AG04450 (cell line): ENCODE measurements at regions not wholly inside any gene's neighbourhood (a gene's known extent, or its start where the extent isn't known, plus 50 kb on each side); places are given as distances from the start of the nearest gene placed in this dataset.

Experiments
- CTCF ChIA-PET: fragments of 300-600, 350-600 bp; formaldehyde crosslinking; extraction: SDS; loops from one replicate; lab custom pipeline; 2022; ENCODE audit warnings: antibody characterized with exemption, inconsistent platforms; lab: Charles Lee
- POLR2A ChIA-PET: fragments of 350-600 bp; formaldehyde crosslinking; extraction: SDS; loops from one replicate; lab custom pipeline; 2021; ENCODE audit warnings: antibody characterized with exemption, inconsistent platforms; lab: Yijun Ruan, JAX
- DNase-seq: peaks from one replicate; pipeline ENCODE4 v3.0.0-alpha.2; 2011; ENCODE audit warnings: low read depth, low spot score
- H3K27ac ChIP-seq: one replicate; pipeline ENCODE4 v1.5.1; 2012; ENCODE audit warnings: low read depth, low read length, control low read depth
- H3K27me3 ChIP-seq: one replicate; pipeline ENCODE4 v1.6.0; 2012; ENCODE audit warnings: low read length; ENCODE audit not compliant: control insufficient read depth, insufficient read depth
- H3K4me3 ChIP-seq: 2 replicates; pipeline ENCODE4 v1.5.1; 2011; ENCODE audit warnings: mild to moderate bottlenecking, low read depth, low read length, control low read depth
- H3K9me3 ChIP-seq: 2 replicates; pipeline ENCODE4 v1.5.1; 2012; ENCODE audit warnings: low read length; ENCODE audit not compliant: control insufficient read depth, insufficient read depth
- CTCF ChIP-seq: IDR thresholded peaks from 2 replicates; pipeline ENCODE4 v1.5.1; 2011; ENCODE audit warnings: low read depth, low read length, control low read depth, inconsistent platforms

- CTCF ChIA-PET, result no interaction called here
- 0 out of 2 replicates have a peak, but pooled peaks cover 3% of the 10 kb centered on the region for H3K9me3 ChIP-seq
- POLR2A ChIA-PET, result no interaction called here
- H3K4me3 ChIP-seq, result no peak overlapping the region
- H3K27ac ChIP-seq, result no peak overlapping the region
- no peak for DNase-seq
- no peaks in the 10 kb centered on the region for H3K27me3 ChIP-seq
- no peak for TF ChIP-seq CTCF
Observed at GRCh38 chr6:19470333-19470732, 366.8 kb upstream of the ID4 start.

GRCh38 chr6:19472153-19472552, 365.0 kb upstream of the ID4 start:
- ChIA-PET POLR2A (no interaction called here), CTCF (interaction anchor here (1.0 kb wide), 1 partner anchor 379 kb away, joined by 3 read pairs; no protein-coding TSS in a partner anchor)
- Histone ChIP-seq H3K9me3 (peaks cover 3% of the 10 kb centered on the region; the same call in 1 of the 2 replicates), H3K27ac (peak overlapping the region; percentile 32), H3K27me3 (no peaks in the 10 kb centered on the region), H3K4me3 (no peak overlapping the region)
- DNase-seq, result peak; percentile 75
- TF ChIP-seq CTCF, result no peak

GRCh38 chr6:19472850-19473249, 364.3 kb upstream of the ID4 start:
- peak; percentile 16; the same call in 1 of the 2 replicates for TF ChIP-seq CTCF
- Histone ChIP-seq H3K9me3 (peaks cover 3% of the 10 kb centered on the region; the same call in 1 of the 2 replicates), H3K27ac (no peak overlapping the region), H3K27me3 (no peaks in the 10 kb centered on the region), H3K4me3 (no peak overlapping the region)
- POLR2A ChIA-PET, result no interaction called here
- DNase-seq, result no peak
- CTCF ChIA-PET, result no interaction called here

- ChIA-PET POLR2A (no interaction called here), CTCF (no interaction called here)
- Histone ChIP-seq H3K27me3 (no peaks in the 10 kb centered on the region), H3K9me3 (peaks cover 3% of the 10 kb centered on the region; the same call in 1 of the 2 replicates), H3K27ac (no peak overlapping the region), H3K4me3 (no peak overlapping the region)
- no peak for TF ChIP-seq CTCF
- no peak for DNase-seq
Observed at GRCh38 chr6:19477563-19477962, 359.6 kb upstream of the ID4 start.

GRCh38 chr6:19478273-19478672, 358.9 kb upstream of the ID4 start:
- CTCF ChIA-PET, result no interaction called here
- no peak overlapping the region for H3K27ac ChIP-seq

More at GRCh38 chr6:19478273-19478672, 358.9 kb upstream of the ID4 start:
- Histone ChIP-seq H3K27me3 (no peaks in the 10 kb centered on the region), H3K9me3 (peaks cover 3% of the 10 kb centered on the region; the same call in 1 of the 2 replicates), H3K4me3 (no peak overlapping the region)
- POLR2A ChIA-PET, result no interaction called here
- no peak for TF ChIP-seq CTCF
- no peak for DNase-seq
